ENCODE measurements at regions not wholly inside any gene's neighbourhood (a gene's known extent, or its start where the extent isn't known, plus 50 kb on each side); places are given as distances from the start of the nearest gene placed in this dataset.
"Not testable (repeated sequence)": the region's sequence is repeated elsewhere in the genome, so short reads cannot be mapped to it uniquely, and the experiment has no call there.

DNA sequence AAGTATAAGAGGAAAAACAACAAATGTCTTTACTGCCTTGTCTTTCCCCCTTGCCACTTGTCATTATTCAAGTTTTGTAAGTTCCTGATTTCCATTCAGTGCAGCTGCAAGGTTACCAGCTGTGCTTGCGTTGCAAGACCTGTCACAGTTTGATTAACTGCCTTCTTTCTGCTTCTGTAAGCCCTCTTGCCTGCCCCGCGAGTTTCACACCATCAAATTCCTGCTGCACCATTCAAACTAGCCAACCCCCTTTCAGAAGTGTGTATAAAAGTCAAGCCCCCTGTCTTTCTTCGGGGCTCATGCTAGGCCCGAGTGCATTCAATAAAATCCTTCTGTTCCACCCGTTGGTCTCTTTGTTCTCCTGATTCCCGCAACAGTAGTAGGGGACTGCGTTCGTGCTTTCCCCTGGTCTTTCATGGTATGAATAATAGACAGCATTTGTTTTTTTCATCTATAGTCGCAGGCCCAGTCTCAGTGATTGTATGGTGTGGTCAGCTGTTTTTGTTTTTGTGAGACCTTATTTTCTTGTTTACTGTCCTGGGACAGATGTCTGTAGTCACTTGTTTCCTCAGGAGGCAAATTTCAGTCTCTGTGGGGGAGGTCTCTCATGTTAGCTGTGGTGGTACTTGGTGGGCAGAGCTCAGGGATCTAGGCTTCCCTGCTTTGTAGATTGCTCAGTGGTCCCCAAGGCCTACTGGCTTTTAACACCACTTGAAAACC is 159.1 kb upstream of the NOTCH2NLA start:
- ATAC-seq, result not testable (repeated sequence)

DNA sequence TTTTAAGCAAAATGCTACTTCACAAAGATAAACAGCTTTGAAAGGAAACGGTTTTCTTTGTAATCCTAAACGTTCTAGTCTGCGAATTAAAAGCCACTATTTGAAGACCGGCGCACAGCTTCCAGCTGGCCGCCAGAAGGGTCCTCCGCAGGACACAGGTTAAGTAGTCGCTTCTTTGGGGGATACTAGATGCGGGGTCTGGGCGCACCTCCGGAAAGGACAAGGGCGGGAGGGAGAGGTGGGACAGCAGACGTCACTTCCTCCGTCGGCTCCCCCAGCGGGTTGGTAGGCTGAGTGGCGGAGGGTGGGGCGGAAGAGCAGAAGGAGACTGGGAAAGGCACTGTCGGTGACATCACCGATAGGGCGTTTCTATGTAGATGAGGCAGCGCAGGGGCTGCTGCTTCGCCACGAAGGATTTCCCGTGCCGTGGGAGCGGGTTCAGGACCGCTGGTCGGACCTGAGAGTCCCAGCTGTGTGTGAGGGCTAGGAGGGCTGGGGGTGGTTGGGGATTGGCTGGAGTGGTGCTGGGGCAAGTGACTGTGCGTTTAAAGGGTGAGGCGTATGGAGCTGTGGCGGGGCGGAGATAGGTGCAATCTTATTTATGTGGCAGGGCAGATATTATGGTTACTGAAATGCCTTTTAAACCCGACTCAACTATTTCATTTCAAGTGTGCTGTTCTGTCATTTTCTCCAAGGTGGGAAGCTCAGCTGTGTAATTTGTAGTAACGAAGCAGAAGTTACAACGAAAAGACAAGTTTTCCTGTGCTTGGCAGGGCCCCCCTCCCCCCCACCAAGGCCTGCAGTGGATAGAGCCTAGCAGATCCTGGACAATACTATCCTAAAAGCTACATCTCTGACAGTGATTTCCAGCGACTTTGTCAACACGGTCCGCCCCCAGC is 158.3 kb upstream of the NOTCH2NLA start:
- peak; percentile 93 for ATAC-seq
- TF ChIP-seq, protein P1, sequence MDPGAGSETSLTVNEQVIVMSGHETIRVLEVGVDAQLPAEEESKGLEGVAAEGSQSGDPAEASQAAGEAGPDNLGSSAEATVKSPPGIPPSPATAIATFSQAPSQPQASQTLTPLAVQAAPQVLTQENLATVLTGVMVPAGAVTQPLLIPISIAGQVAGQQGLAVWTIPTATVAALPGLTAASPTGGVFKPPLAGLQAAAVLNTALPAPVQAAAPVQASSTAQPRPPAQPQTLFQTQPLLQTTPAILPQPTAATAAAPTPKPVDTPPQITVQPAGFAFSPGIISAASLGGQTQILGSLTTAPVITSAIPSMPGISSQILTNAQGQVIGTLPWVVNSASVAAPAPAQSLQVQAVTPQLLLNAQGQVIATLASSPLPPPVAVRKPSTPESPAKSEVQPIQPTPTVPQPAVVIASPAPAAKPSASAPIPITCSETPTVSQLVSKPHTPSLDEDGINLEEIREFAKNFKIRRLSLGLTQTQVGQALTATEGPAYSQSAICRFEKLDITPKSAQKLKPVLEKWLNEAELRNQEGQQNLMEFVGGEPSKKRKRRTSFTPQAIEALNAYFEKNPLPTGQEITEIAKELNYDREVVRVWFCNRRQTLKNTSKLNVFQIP (CRISPR knock-in tag; IDR thresholded peaks at IDR 0.05; ENCODE audit: borderline replicate concordance, low read depth), result peak; percentile 100
- TF ChIP-seq, protein P2, sequence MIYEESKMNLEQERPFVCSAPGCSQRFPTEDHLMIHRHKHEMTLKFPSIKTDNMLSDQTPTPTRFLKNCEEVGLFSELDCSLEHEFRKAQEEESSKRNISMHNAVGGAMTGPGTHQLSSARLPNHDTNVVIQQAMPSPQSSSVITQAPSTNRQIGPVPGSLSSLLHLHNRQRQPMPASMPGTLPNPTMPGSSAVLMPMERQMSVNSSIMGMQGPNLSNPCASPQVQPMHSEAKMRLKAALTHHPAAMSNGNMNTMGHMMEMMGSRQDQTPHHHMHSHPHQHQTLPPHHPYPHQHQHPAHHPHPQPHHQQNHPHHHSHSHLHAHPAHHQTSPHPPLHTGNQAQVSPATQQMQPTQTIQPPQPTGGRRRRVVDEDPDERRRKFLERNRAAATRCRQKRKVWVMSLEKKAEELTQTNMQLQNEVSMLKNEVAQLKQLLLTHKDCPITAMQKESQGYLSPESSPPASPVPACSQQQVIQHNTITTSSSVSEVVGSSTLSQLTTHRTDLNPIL (CRISPR knock-in tag; IDR thresholded peaks at IDR 0.05; ENCODE audit: low read depth), result peak; percentile 100
- TF ChIP-seq, protein P3, sequence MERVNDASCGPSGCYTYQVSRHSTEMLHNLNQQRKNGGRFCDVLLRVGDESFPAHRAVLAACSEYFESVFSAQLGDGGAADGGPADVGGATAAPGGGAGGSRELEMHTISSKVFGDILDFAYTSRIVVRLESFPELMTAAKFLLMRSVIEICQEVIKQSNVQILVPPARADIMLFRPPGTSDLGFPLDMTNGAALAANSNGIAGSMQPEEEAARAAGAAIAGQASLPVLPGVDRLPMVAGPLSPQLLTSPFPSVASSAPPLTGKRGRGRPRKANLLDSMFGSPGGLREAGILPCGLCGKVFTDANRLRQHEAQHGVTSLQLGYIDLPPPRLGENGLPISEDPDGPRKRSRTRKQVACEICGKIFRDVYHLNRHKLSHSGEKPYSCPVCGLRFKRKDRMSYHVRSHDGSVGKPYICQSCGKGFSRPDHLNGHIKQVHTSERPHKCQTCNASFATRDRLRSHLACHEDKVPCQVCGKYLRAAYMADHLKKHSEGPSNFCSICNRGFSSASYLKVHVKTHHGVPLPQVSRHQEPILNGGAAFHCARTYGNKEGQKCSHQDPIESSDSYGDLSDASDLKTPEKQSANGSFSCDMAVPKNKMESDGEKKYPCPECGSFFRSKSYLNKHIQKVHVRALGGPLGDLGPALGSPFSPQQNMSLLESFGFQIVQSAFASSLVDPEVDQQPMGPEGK (CRISPR knock-in tag; IDR thresholded peaks at IDR 0.05; ENCODE audit: borderline replicate concordance), result peak; percentile 100
- TF ChIP-seq RARB (CRISPR knock-in tag; IDR thresholded peaks at IDR 0.05), result peak; percentile 100
- TF ChIP-seq TOX (CRISPR knock-in tag; IDR thresholded peaks at IDR 0.05; ENCODE audit: borderline replicate concordance), result peak; percentile 100
- TF ChIP-seq ZFP3 (CRISPR knock-in tag; IDR thresholded peaks at IDR 0.05), result peak; percentile 84
- TF ChIP-seq GLIS3 (CRISPR knock-in tag; IDR thresholded peaks at IDR 0.05), result peak; percentile 100
- TF ChIP-seq ARNTL (CRISPR knock-in tag; IDR thresholded peaks at IDR 0.05; ENCODE audit: borderline replicate concordance, low read depth), result peak; percentile 98
- peak; percentile 100 for TF ChIP-seq ZC3H10 (CRISPR knock-in tag; IDR thresholded peaks at IDR 0.05)
- TF ChIP-seq PPARA (CRISPR knock-in tag; IDR thresholded peaks at IDR 0.05; ENCODE audit: borderline replicate concordance), result peak; percentile 93
- TF ChIP-seq, protein P4, sequence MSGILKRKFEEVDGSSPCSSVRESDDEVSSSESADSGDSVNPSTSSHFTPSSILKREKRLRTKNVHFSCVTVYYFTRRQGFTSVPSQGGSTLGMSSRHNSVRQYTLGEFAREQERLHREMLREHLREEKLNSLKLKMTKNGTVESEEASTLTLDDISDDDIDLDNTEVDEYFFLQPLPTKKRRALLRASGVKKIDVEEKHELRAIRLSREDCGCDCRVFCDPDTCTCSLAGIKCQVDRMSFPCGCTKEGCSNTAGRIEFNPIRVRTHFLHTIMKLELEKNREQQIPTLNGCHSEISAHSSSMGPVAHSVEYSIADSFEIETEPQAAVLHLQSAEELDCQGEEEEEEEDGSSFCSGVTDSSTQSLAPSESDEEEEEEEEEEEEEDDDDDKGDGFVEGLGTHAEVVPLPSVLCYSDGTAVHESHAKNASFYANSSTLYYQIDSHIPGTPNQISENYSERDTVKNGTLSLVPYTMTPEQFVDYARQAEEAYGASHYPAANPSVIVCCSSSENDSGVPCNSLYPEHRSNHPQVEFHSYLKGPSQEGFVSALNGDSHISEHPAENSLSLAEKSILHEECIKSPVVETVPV (CRISPR knock-in tag; IDR thresholded peaks at IDR 0.05), result peak; percentile 100
- peak; percentile 87 for TF ChIP-seq ZFP30 (CRISPR knock-in tag; IDR thresholded peaks at IDR 0.05)
- TF ChIP-seq SNAI2 (CRISPR knock-in tag; IDR thresholded peaks at IDR 0.05), result peak; percentile 27; the same call in 1 of the 2 replicates
- TF ChIP-seq ZNF565 (CRISPR knock-in tag; conservative IDR thresholded peaks at IDR 0.05; ENCODE audit: low read depth), result peak; percentile 98
- peak; percentile 88 for TF ChIP-seq ZNF70 (CRISPR knock-in tag; IDR thresholded peaks at IDR 0.05)
- TF ChIP-seq CSDC2 (CRISPR knock-in tag; IDR thresholded peaks at IDR 0.05), result peak; percentile 88
- TF ChIP-seq, protein P5, sequence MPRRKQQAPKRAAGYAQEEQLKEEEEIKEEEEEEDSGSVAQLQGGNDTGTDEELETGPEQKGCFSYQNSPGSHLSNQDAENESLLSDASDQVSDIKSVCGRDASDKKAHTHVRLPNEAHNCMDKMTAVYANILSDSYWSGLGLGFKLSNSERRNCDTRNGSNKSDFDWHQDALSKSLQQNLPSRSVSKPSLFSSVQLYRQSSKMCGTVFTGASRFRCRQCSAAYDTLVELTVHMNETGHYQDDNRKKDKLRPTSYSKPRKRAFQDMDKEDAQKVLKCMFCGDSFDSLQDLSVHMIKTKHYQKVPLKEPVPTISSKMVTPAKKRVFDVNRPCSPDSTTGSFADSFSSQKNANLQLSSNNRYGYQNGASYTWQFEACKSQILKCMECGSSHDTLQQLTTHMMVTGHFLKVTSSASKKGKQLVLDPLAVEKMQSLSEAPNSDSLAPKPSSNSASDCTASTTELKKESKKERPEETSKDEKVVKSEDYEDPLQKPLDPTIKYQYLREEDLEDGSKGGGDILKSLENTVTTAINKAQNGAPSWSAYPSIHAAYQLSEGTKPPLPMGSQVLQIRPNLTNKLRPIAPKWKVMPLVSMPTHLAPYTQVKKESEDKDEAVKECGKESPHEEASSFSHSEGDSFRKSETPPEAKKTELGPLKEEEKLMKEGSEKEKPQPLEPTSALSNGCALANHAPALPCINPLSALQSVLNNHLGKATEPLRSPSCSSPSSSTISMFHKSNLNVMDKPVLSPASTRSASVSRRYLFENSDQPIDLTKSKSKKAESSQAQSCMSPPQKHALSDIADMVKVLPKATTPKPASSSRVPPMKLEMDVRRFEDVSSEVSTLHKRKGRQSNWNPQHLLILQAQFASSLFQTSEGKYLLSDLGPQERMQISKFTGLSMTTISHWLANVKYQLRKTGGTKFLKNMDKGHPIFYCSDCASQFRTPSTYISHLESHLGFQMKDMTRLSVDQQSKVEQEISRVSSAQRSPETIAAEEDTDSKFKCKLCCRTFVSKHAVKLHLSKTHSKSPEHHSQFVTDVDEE (CRISPR knock-in tag; IDR thresholded peaks at IDR 0.05), result peak; percentile 91
- peak; percentile 100 for TF ChIP-seq ESRRG (CRISPR knock-in tag; IDR thresholded peaks at IDR 0.05)
- TF ChIP-seq ZNF8 (CRISPR knock-in tag; IDR thresholded peaks at IDR 0.05), result peak; percentile 86
- TF ChIP-seq TCF4 (CRISPR knock-in tag; IDR thresholded peaks at IDR 0.05; ENCODE audit: borderline replicate concordance), result peak; percentile 91

DNA sequence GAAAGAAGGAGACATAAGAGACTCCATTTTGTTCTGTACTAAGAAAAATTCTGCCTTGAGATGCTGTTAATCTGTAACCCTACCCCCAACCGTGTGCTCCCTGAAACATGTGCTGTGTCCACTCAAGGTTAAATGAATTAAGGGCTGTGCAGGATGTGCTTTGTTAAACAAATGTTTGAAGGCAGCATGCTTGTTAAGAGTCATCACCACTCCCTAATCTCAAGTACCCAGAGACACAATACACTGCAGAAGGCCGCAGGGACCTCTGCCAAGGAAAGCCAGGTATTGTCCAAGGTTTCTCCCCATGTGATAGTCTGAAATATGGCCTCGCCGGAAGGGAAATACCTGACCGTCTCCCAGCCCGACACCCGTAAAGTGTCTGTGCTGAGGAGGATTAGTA is 152.4 kb upstream of the NOTCH2NLA start:
- ATAC-seq, result not testable (repeated sequence)
